K562 (cell line): ENCODE measurements at regions not wholly inside any gene's neighbourhood (a gene's known extent, or its start where the extent isn't known, plus 50 kb on each side); places are given as distances from the start of the nearest gene placed in this dataset.

Experiments used
- ATAC-seq: fragments of 200-7000 bp; cut with Tn5 transposase; 3 replicates; pipeline ENCODE4 v1.9.1; 2020; ENCODE audit warnings: moderate library complexity
- BruUV-seq: library from RNA; stranded (reverse); fragments of 400-500 nt; replicated peaks from 2 replicates; lab custom pipeline; 2021; lab: Mats Ljungman, UMichigan
- CTCF ChIA-PET: fragments of 300-600 bp; formaldehyde crosslinking; extraction: SDS; loops from one replicate; lab custom pipeline; 2021; ENCODE audit warnings: low intra/inter-chr PET ratio; lab: Yijun Ruan, JAX
- POLR2A ChIA-PET: fragments of 300-600, 350-650 bp; sonication (Branson Sonifier 250); formaldehyde crosslinking; extraction: SDS; loops from one replicate; lab custom pipeline; 2021; ENCODE audit warnings: antibody characterized with exemption, inconsistent platforms; lab: Yijun Ruan, JAX
- DNase-seq, 4 experiments: peaks; one replicate each; pipeline versions ENCODE4 v3.0.0 to v3.0.0-alpha.2; 2011 to 2018; ENCODE audit warnings: low spot score in 3 of 4, mixed read lengths in 3 of 4; ENCODE audit errors: extremely low read depth in 1 of 4
- FAIRE-seq: peaks from 2 replicates; lab custom pipeline; 2011; peaks lifted over from hg19 to GRCh38; lab: Jason Lieb, UNC
- H2AFZ ChIP-seq: 2 replicates; pipeline ENCODE4 v1.6.0; 2011; ENCODE audit warnings: low read depth, low read length, control low read depth, inconsistent platforms
- H3K27ac ChIP-seq: fragments of 200-600 bp; 3 replicates; pipeline ENCODE4 v1.8.0; 2011; ENCODE audit warnings: low read depth, mild to moderate bottlenecking, control low read depth, inconsistent platforms, low read length, moderate library complexity, mixed read lengths; ENCODE audit errors: extremely low read depth
- H3K27me3 ChIP-seq, 2 experiments: fragments of 300-600 bp in 1 of 2; 2 replicates in 1 of 2; 3 replicates in 1 of 2; pipeline versions ENCODE4 v1.6.0 to v1.8.0; 2011; ENCODE audit warnings: inconsistent platforms in 2 of 2, low read length in 2 of 2, mild to moderate bottlenecking in 1 of 2, mixed read lengths in 1 of 2, moderate library complexity in 1 of 2; ENCODE audit not compliant: control insufficient read depth in 2 of 2, insufficient read depth in 2 of 2
- H3K36me3 ChIP-seq: fragments of 300-600 bp; 3 replicates; pipeline ENCODE4 v1.8.0; 2011; ENCODE audit warnings: mild to moderate bottlenecking, low read length, inconsistent platforms; ENCODE audit not compliant: control insufficient read depth, insufficient read depth
- H3K4me1 ChIP-seq, 2 experiments: fragments of 200-600 bp in 1 of 2; replicated peaks in 1 of 2; 2 replicates in 1 of 2; 3 replicates in 1 of 2; pipeline versions ENCODE4 v1.5.1 to v1.8.0; 2011; ENCODE audit warnings: inconsistent platforms in 2 of 2, low read length in 2 of 2, mild to moderate bottlenecking in 1 of 2, mixed read lengths in 1 of 2, moderate library complexity in 1 of 2; ENCODE audit not compliant: control insufficient read depth in 2 of 2, insufficient read depth in 2 of 2
- H3K4me2 ChIP-seq: 2 replicates; pipeline ENCODE4 v1.6.1; 2011; ENCODE audit warnings: low read length, control low read depth, inconsistent platforms, mixed read lengths; ENCODE audit not compliant: insufficient read depth
- H3K4me3 ChIP-seq: fragments of 200-600 bp; sonication (generic), shearing (Covaris generic); 2 replicates; pipeline ENCODE4 v1.5.1; 2016; ENCODE audit warnings: control low read depth, inconsistent platforms
- H3K79me2 ChIP-seq: fragments of 200-600 bp; 3 replicates; pipeline ENCODE4 v1.8.0; 2011; ENCODE audit warnings: low read length, inconsistent platforms; ENCODE audit not compliant: control insufficient read depth, insufficient read depth
- H3K9ac ChIP-seq, 2 experiments: 2 replicates each; pipeline versions ENCODE4 v1.6.0 to v1.6.1; 2011; ENCODE audit warnings: low read depth in 2 of 2, low read length in 2 of 2, control low read depth in 1 of 2, inconsistent platforms in 1 of 2, mild to moderate bottlenecking in 1 of 2, mixed read lengths in 1 of 2; ENCODE audit not compliant: insufficient read depth in 1 of 2
- H3K9me1 ChIP-seq: one replicate; pipeline ENCODE4 v1.6.0; 2011; ENCODE audit warnings: inconsistent platforms, mild to moderate bottlenecking, low read length, moderate library complexity; ENCODE audit not compliant: control insufficient read depth, insufficient read depth
- H3K9me3 ChIP-seq: replicated peaks from 2 replicates; pipeline ENCODE4 v1.5.1; 2011; ENCODE audit warnings: low read depth, low read length, inconsistent platforms; ENCODE audit not compliant: control insufficient read depth, insufficient read depth
- H4K20me1 ChIP-seq: replicated peaks from 2 replicates; pipeline ENCODE4 v1.6.1; 2011; ENCODE audit warnings: low read length, inconsistent platforms, mixed read lengths; ENCODE audit not compliant: control insufficient read depth, insufficient read depth
- ARID2 ChIP-seq: fragments of 450-650 bp; IDR thresholded peaks from 2 replicates; pipeline ENCODE4 v1.6.1; 2017; ENCODE audit warnings: antibody characterized with exemption, mild to moderate bottlenecking
- BCOR ChIP-seq: fragments of 450-650 bp; IDR thresholded peaks from 2 replicates; pipeline ENCODE4 v1.6.1; 2016
- CHCHD3 ChIP-seq: fragments of 250-450 bp; sonication (Bioruptor Pico); IDR thresholded peaks from 2 replicates; pipeline ENCODE4 v2.1.2; 2022; ENCODE audit warnings: mild to moderate bottlenecking
- ETV5 ChIP-seq: sonication (generic); formaldehyde crosslinking; IDR thresholded peaks from 2 replicates; pipeline ENCODE4 v1.4.0; 2020; ENCODE audit warnings: low read depth, mild to moderate bottlenecking, missing genetic modification reagents
- PRMT5 ChIP-seq: sonication (generic); formaldehyde crosslinking; IDR thresholded peaks from 2 replicates; pipeline ENCODE4 v1.5.0; 2020; ENCODE audit warnings: missing genetic modification reagents
- ZNF239 ChIP-seq: fragments of 250-450 bp; sonication (Bioruptor Pico); IDR thresholded peaks from 2 replicates; pipeline ENCODE4 v1.4.0; 2020; ENCODE audit warnings: mild to moderate bottlenecking
- ZNF436 ChIP-seq: fragments of 250-450, 450-650 bp; sonication (Bioruptor Pico); formaldehyde crosslinking; IDR thresholded peaks from 2 replicates; pipeline ENCODE4 v1.7.0; 2020; ENCODE audit warnings: mild to moderate bottlenecking
- WGBS: fragments of 100-300 bp; shearing (Covaris generic); methylation state at CpG from one replicate; pipeline ENCODE4 v1.1.6; 2016; ENCODE audit warnings: low coverage, mixed read lengths; ENCODE audit not compliant: insufficient coverage; ENCODE audit errors: missing lambda C conversion rate; 5-methylcytosine and 5-hydroxymethylcytosine counted together
- in situ Hi-C: fragments of 300-500 bp; cut with MboI; formaldehyde crosslinking; loops from 4 replicates; pipeline ENCODE4 v1.15.0; 2018; ENCODE audit warnings: inconsistent platforms, mixed read lengths
- intact Hi-C: fragments of 100-400 bp; cut with micrococcal nuclease; formaldehyde crosslinking; loops from 2 replicates; pipeline ENCODE4 v1.14.2; 2022
- TF ChIP-seq, protein P1 (sequence below): fragments of 250-450 bp; sonication (Bioruptor Pico); IDR thresholded peaks from 2 replicates; pipeline ENCODE4 v1.5.0; 2021; ENCODE audit warnings: mild to moderate bottlenecking, moderate library complexity
- TF ChIP-seq, protein P2 (sequence below): fragments of 450-650 bp; formaldehyde crosslinking; IDR thresholded peaks from 2 replicates; pipeline ENCODE4 v1.4.0; 2020; ENCODE audit warnings: mild to moderate bottlenecking
- TF ChIP-seq, protein P3 (sequence below): fragments of 250-450 bp; sonication (Bioruptor Pico); IDR thresholded peaks from 2 replicates; pipeline ENCODE4 v1.5.0; 2022; ENCODE audit warnings: mild to moderate bottlenecking
- TF ChIP-seq, protein P4 (sequence below): fragments of 450-650 bp; formaldehyde crosslinking; IDR thresholded peaks from 2 replicates; pipeline ENCODE4 v1.4.0; 2020; ENCODE audit warnings: mild to moderate bottlenecking, moderate library complexity
- TF ChIP-seq, protein P5 (sequence below): fragments of 250-450 bp; sonication (Bioruptor Pico); IDR thresholded peaks from 2 replicates; pipeline ENCODE4 v1.9.0; 2021; ENCODE audit warnings: mild to moderate bottlenecking

DNA sequence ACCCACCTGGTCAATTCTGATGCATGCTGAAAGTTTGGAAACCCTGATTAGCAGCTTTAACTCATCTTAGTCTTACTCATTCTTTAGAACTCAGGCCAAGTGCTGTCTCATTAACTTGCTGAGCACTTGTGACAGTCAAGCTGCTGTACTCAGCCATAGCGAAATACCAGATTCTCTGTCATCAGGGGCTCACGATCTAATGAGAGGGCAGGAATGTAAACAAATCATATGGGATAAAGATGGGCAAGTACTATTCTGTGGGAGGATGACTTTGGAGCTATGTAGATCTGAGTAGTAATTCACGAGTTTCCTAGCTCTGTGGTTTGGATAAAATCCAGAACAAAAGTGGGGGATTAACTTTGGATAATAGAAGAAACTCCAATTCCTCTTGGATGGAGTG lies 376.6 kb downstream of the HRH4 start:
- intact Hi-C loops (no loop called here), in situ Hi-C loops (loop anchor here (25.0 kb wide), 1 partner anchor 1300 kb away; the partner anchor contains the start of gene PSMA8)
- ATAC-seq (no peak), DNase-seq (no peak), FAIRE-seq (no peak)
- H4K20me1 ChIP-seq: no peaks in the 10 kb centered on the region
- WGBS: 2% methylated on average over 3 of the region's 3 CpGs
- H2AFZ ChIP-seq: no peak overlapping the region
- no TSS peak for BruUV-seq
- ChIA-PET CTCF (no interaction called here), POLR2A (no interaction called here)
- H3K9me3 ChIP-seq: no peaks in the 10 kb centered on the region; the same call in 1 of the 2 replicates
- no peak overlapping the region for H3K4me3 ChIP-seq
- no peaks in the 10 kb centered on the region for H3K79me2 ChIP-seq
- no peaks in the 10 kb centered on the region for H3K4me1 ChIP-seq
- no peaks in the 10 kb centered on the region for H3K9me1 ChIP-seq
- no peaks in the 10 kb centered on the region for H3K36me3 ChIP-seq
- no peak overlapping the region for H3K27ac ChIP-seq
- H3K27me3 ChIP-seq: no peaks in the 10 kb centered on the region; a peak in 1 of 5 replicates
- no peak overlapping the region for H3K4me2 ChIP-seq
- H3K9ac ChIP-seq: no peak overlapping the region
- TF ChIP-seq BCOR (no peak), ZNF239 (no peak), ZNF436 (CRISPR knock-in tag) (no peak), CHCHD3 (CRISPR knock-in tag) (no peak), ETV5 (no peak), PRMT5 (CRISPR knock-in tag) (no peak), ARID2 (no peak)
- TF ChIP-seq, protein P1, sequence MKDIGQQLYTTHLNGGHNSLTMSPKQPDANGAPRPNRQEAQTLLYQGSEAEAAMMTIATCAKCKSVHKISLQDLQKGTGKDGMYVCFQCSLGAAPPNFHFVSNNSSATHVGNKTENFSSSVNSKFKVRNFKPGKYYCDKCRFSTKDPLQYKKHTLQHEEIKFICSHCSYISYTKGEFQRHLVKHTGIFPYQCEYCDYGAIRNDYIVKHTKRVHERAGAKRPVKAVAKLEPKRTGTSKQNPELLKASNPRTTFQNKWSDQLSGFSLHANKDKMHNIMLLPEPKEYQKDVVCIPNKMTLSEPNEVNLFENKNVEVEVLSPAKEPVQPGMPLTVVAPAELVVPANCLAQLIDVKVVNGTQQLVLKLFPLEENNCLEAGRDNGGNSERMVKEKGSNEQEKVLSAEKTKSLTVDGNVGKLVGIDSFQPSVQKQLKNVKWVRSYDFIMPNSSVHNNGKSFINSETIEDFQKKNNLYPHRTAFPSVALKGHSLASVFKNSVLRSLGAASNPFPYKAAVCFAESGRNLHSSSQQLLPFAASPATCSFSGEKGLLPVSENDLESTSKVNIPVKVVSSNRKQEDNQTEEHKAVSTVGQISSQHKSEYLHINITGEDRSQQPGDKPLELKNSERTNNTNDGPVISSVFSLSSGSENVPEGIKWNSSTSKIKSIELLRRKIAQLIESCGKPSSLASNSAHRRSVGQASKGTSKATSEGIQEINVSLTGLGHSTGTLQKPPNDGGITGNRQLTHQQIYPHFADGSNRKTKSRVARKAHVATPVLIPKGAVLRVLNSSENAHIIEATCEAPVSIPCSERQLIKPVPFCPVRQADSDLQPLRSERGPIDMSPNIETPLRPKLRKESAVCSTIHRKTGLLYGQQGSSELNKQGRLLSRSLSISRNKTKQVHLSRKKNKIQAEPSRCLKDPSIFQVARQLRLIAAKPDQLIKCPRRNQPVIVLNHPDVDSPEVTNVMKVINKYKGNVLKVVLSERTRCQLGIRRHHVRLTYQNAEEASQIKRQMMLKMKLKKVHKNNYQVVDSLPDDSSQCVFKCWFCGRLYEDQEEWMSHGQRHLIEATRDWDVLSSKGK (CRISPR knock-in tag): no peak
- TF ChIP-seq, protein P2, sequence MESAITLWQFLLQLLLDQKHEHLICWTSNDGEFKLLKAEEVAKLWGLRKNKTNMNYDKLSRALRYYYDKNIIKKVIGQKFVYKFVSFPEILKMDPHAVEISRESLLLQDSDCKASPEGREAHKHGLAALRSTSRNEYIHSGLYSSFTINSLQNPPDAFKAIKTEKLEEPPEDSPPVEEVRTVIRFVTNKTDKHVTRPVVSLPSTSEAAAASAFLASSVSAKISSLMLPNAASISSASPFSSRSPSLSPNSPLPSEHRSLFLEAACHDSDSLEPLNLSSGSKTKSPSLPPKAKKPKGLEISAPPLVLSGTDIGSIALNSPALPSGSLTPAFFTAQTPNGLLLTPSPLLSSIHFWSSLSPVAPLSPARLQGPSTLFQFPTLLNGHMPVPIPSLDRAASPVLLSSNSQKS: no peak
- TF ChIP-seq, protein P3, sequence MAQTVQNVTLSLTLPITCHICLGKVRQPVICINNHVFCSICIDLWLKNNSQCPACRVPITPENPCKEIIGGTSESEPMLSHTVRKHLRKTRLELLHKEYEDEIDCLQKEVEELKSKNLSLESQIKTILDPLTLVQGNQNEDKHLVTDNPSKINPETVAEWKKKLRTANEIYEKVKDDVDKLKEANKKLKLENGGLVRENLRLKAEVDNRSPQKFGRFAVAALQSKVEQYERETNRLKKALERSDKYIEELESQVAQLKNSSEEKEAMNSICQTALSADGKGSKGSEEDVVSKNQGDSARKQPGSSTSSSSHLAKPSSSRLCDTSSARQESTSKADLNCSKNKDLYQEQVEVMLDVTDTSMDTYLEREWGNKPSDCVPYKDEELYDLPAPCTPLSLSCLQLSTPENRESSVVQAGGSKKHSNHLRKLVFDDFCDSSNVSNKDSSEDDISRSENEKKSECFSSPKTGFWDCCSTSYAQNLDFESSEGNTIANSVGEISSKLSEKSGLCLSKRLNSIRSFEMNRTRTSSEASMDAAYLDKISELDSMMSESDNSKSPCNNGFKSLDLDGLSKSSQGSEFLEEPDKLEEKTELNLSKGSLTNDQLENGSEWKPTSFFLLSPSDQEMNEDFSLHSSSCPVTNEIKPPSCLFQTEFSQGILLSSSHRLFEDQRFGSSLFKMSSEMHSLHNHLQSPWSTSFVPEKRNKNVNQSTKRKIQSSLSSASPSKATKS (CRISPR knock-in tag): no peak
- TF ChIP-seq, protein P4, sequence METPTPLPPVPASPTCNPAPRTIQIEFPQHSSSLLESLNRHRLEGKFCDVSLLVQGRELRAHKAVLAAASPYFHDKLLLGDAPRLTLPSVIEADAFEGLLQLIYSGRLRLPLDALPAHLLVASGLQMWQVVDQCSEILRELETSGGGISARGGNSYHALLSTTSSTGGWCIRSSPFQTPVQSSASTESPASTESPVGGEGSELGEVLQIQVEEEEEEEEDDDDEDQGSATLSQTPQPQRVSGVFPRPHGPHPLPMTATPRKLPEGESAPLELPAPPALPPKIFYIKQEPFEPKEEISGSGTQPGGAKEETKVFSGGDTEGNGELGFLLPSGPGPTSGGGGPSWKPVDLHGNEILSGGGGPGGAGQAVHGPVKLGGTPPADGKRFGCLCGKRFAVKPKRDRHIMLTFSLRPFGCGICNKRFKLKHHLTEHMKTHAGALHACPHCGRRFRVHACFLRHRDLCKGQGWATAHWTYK (CRISPR knock-in tag): no peak
- TF ChIP-seq, protein P5, sequence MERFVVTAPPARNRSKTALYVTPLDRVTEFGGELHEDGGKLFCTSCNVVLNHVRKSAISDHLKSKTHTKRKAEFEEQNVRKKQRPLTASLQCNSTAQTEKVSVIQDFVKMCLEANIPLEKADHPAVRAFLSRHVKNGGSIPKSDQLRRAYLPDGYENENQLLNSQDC (CRISPR knock-in tag): no peak
